Cardiac fibroblast (primary cell): ENCODE measurements at regions not wholly inside any gene's neighbourhood (a gene's known extent, or its start where the extent isn't known, plus 50 kb on each side); places are given as distances from the start of the nearest gene placed in this dataset.

Source experiments
- DNase-seq, 2 donors: peaks; one replicate each; pipeline versions ENCODE4 v3.0.0 to v3.0.0-alpha.2; 2010; ENCODE audit warnings: low read depth in 2 of 2
- H3K4me3 ChIP-seq, 2 donors: replicated peaks in 1 of 2; 1 replicate in 1 of 2; 2 replicates in 1 of 2; pipeline ENCODE4 v1.5.1; 2011; ENCODE audit warnings: low read depth in 2 of 2, low read length in 2 of 2, mild to moderate bottlenecking in 2 of 2, moderate library complexity in 1 of 2
- CTCF ChIP-seq: IDR thresholded peaks from one replicate; pipeline ENCODE4 v1.5.1; 2011; ENCODE audit warnings: low read depth, mild to moderate bottlenecking, low read length, inconsistent platforms

DNA sequence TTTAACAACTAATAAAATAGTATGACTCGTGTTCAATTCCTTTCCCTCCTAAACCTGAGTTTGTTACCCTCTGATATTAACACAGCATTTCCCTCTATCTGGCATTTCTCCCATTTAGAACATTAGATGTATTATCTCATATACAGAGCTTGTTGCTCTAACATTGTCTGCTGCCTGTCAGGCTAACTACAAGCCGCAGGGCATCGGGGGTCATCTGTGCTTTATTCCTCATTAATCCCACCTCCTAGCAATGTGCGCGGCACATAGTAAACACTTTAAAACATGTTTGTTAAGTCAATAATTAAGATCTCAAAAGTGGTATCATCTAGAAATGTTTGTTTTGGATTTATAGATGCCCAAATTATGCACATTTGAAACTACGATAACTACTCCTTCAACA, 52.9 kb upstream of the NEBL start:
- no peak for DNase-seq
- no peak overlapping the region for H3K4me3 ChIP-seq
- TF ChIP-seq CTCF: no peak

DNA sequence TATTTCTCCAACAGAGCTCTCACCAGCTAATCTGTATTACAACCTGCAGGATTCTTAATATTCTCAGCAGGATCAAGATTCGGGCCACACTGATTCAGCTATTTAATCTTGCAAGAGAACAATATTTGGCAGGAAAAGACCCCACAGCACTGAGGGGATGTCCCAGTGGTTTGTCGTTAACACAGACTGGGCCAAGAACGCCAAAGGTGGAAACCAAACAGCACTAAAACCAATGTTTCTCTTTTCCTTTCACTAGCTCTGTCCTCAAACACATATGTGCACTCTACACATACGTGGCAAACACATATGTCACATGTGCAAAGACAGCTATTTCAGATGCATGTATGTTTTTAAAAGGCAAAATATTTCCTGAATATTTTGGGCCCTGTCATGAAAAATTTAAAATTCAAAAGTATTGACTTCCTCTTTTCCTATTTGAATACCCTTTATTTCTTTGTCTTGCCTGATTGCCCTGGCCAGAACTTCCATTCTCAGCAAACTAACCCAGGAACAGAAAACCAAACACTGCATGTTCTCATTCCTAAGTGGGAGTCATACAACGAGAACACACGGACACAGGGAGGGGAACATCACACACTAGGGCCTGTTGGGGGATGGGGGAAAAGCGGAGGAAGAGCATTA, 51.7 kb upstream of the NEBL start:
- DNase-seq: no peak
- no peak overlapping the region for H3K4me3 ChIP-seq
- TF ChIP-seq CTCF: no peak
